Lower leg skin (tissue), 4 donors: ENCODE measurements at regions not wholly inside any gene's neighbourhood (a gene's known extent, or its start where the extent isn't known, plus 50 kb on each side); places are given as distances from the start of the nearest gene placed in this dataset.

ENCODE experiments used
- DNase-seq, 2 donors: peaks; one replicate each; pipeline ENCODE4 v3.0.0-alpha.2; 2019; ENCODE audit warnings: low spot score in 2 of 2
- H3K4me3 ChIP-seq: fragments of 200-600 bp; sonication (generic); 2 replicates; pipeline ENCODE4 v1.5.1; 2017; ENCODE audit warnings: mild to moderate bottlenecking, low read depth; ENCODE audit not compliant: poor library complexity, severe bottlenecking
- CTCF ChIP-seq, 3 donors: fragments of 450-650 bp; IDR thresholded peaks; one replicate each; pipeline ENCODE4 v1.5.1; 2016; ENCODE audit warnings: antibody characterized with exemption in 3 of 3, mild to moderate bottlenecking in 3 of 3, moderate library complexity in 2 of 3
- POLR2A ChIP-seq, 2 donors: fragments of 450-650 bp; IDR thresholded peaks; one replicate each; pipeline ENCODE4 v1.6.1; 2016 to 2017; ENCODE audit warnings: antibody characterized with exemption in 2 of 2, mild to moderate bottlenecking in 1 of 2, moderate library complexity in 1 of 2
- WGBS, 2 donors: methylation state at CpG; one replicate each; pipeline ENCODE4 v1.1.5; 2018; 5-methylcytosine and 5-hydroxymethylcytosine counted together
- intact Hi-C: fragments of 100-400 bp; cut with DNase I; formaldehyde crosslinking; loops from one replicate; pipeline ENCODE4 v1.15.0; 2023; ENCODE audit warnings: low total_unique reads

GRCh38 chr2:10183146-10183675, 60.7 kb downstream of the RRM2 start:
- no peak overlapping the region for H3K4me3 ChIP-seq
- DNase-seq, result no peak
- intact Hi-C loops, result no loop called here
- 90 to 92% methylated on average over 6 to 7 of the region's 7 CpGs for WGBS, 2 donors
- TF ChIP-seq CTCF (IDR thresholded peaks at IDR 0.05) (no peak), POLR2A (IDR thresholded peaks at IDR 0.05) (no peak)

GRCh38 chr2:10184421-10184820, 61.9 kb downstream of the RRM2 start:
- intact Hi-C loops, result no loop called here
- TF ChIP-seq POLR2A (IDR thresholded peaks at IDR 0.05), result no peak
- WGBS, 2 donors, result 67 to 77% methylated on average over 6 of the region's 6 CpGs
- no peak overlapping the region for H3K4me3 ChIP-seq
- no peak for DNase-seq

- WGBS, 2 donors, result 41 to 50% methylated on average over 8 of the region's 8 CpGs
- DNase-seq, result no peak
- TF ChIP-seq POLR2A (IDR thresholded peaks at IDR 0.05) (no peak), CTCF (IDR thresholded peaks at IDR 0.05) (no peak)
- intact Hi-C loops, result no loop called here
- H3K4me3 ChIP-seq, result no peak overlapping the region
Observed at GRCh38 chr2:10185046-10185445, 62.5 kb downstream of the RRM2 start.

- intact Hi-C loops, result no loop called here
- no peak overlapping the region for H3K4me3 ChIP-seq
- TF ChIP-seq CTCF (IDR thresholded peaks at IDR 0.05) (no peak), POLR2A (IDR thresholded peaks at IDR 0.05) (no peak)
- WGBS, 2 donors, result 88 to 93% methylated on average over 4 of the region's 4 CpGs
- DNase-seq, result no peak
Observed at GRCh38 chr2:10185755-10186154, 63.2 kb downstream of the RRM2 start.

- 83 to 93% methylated on average over 17 to 21 of the region's 24 CpGs for WGBS, 2 donors
- intact Hi-C loops, result no loop called here
- no peak overlapping the region for H3K4me3 ChIP-seq
- TF ChIP-seq CTCF (IDR thresholded peaks at IDR 0.05) (no peak), POLR2A (IDR thresholded peaks at IDR 0.05) (no peak)
- no peak for DNase-seq
Observed at GRCh38 chr2:10186868-10187535, 64.5 kb downstream of the RRM2 start.

- no peak for DNase-seq
- no peak overlapping the region for H3K4me3 ChIP-seq
- TF ChIP-seq CTCF (IDR thresholded peaks at IDR 0.05) (no peak), POLR2A (IDR thresholded peaks at IDR 0.05) (no peak)
- intact Hi-C loops, result no loop called here
- 90 to 93% methylated on average over 14 of the region's 14 CpGs for WGBS, 2 donors
Observed at GRCh38 chr2:10187661-10188060, 65.1 kb downstream of the RRM2 start.
